ENCODE measurements at regions not wholly inside any gene's neighbourhood (a gene's known extent, or its start where the extent isn't known, plus 50 kb on each side); places are given as distances from the start of the nearest gene placed in this dataset.

GRCh38 chr13:93003531-93003930 lies 223.1 kb upstream of the GPC6 start:
- dilution Hi-C loops (cut with MboI; ENCODE audit: extremely low pct_ligation_motif_present, low sequenced_read_pairs) (no loop called here), intact Hi-C loops (cut with micrococcal nuclease) (no loop called here)
- CTCF ChIA-PET = interaction anchor here (0.7 kb wide), 1 partner anchor 1701 kb away, joined by 4 read pairs; no protein-coding TSS in a partner anchor
- H3K79me2 ChIP-seq (ENCODE audit: control insufficient read depth, insufficient read depth, low read length) = no peaks in the 10 kb centered on the region
- no peaks in the 10 kb centered on the region for H3K36me3 ChIP-seq (ENCODE audit: control insufficient read depth in 2 of 2, extremely low read depth in 1 of 2, insufficient read depth in 2 of 2, low read length in 2 of 2)
- no peak for DNase-seq (ENCODE audit: low read depth, low spot score)
- POLR2A ChIA-PET = no interaction called here
- no peak overlapping the region for H3K27ac ChIP-seq (ENCODE audit: insufficient read depth, low read depth, low read length)
- no peak overlapping the region for H3K9ac ChIP-seq (replicated peaks; ENCODE audit: extremely low read depth, insufficient read depth, low read length)
- H3K4me2 ChIP-seq (ENCODE audit: insufficient read depth, low read length) = no peak overlapping the region
- H3K27me3 ChIP-seq (ENCODE audit: control insufficient read depth in 2 of 2, insufficient read depth in 2 of 2, low read length in 2 of 2) = no peaks in the 10 kb centered on the region
- no peaks in the 10 kb centered on the region for H3K9me1 ChIP-seq (replicated peaks; ENCODE audit: control insufficient read depth, extremely low read depth, insufficient read depth, low read length)
- no peak for FAIRE-seq
- no peaks in the 10 kb centered on the region for H3K4me1 ChIP-seq (ENCODE audit: control insufficient read depth, extremely low read depth, insufficient read depth, low read length)
- TF ChIP-seq CTCF (IDR thresholded peaks at IDR 0.05; ENCODE audit: extremely low read depth in 1 of 2, insufficient read depth in 1 of 2, low read depth in 1 of 2, low read length in 2 of 2) = no peak
- no peak for TF ChIP-seq EZH2 (IDR thresholded peaks at IDR 0.05; ENCODE audit: borderline replicate concordance, low read depth, low read length, severe bottlenecking)
- no peak for TF ChIP-seq POLR2A (IDR thresholded peaks at IDR 0.05; ENCODE audit: low read depth, low read length)
- TF ChIP-seq JUN (IDR thresholded peaks at IDR 0.05; ENCODE audit: borderline replicate concordance, insufficient read depth, insufficient read length, low read depth) = no peak
- no peak for TF ChIP-seq GATA2 (IDR thresholded peaks at IDR 0.05; ENCODE audit: insufficient read depth, insufficient read length, low read depth, low read length)
- no peak for TF ChIP-seq POLR2AphosphoS5 (IDR thresholded peaks at IDR 0.05; ENCODE audit: insufficient read depth, low read depth, low read length)
- TF ChIP-seq, protein P1, sequence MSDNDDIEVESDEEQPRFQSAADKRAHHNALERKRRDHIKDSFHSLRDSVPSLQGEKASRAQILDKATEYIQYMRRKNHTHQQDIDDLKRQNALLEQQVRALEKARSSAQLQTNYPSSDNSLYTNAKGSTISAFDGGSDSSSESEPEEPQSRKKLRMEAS (IDR thresholded peaks at IDR 0.05; ENCODE audit: insufficient read depth, insufficient read length) = no peak
- no peak for TF ChIP-seq MYC (IDR thresholded peaks at IDR 0.05; ENCODE audit: low read depth, low read length)
- TF ChIP-seq FOS (IDR thresholded peaks at IDR 0.05; ENCODE audit: borderline replicate concordance, insufficient read depth, low read length) = no peak
- no peak overlapping the region for H3K4me3 ChIP-seq (replicated peaks in 1 of 3; ENCODE audit: insufficient read depth in 1 of 3, low read depth in 1 of 3, low read length in 3 of 3)
- H2AFZ ChIP-seq (ENCODE audit: low read depth, low read length) = no peak overlapping the region
- BruUV-seq (replicated peaks) = no TSS peak
- no peaks in the 10 kb centered on the region for H4K20me1 ChIP-seq (replicated peaks; ENCODE audit: control insufficient read depth, extremely low read depth, insufficient read depth, low read length)
- H3K9me3 ChIP-seq (replicated peaks; ENCODE audit: control insufficient read depth, insufficient read depth, low read length) = peaks cover 7% of the 10 kb centered on the region

All from endothelial cell of umbilical vein (primary cell).